ENCODE measurements at regions not wholly inside any gene's neighbourhood (a gene's known extent, or its start where the extent isn't known, plus 50 kb on each side); places are given as distances from the start of the nearest gene placed in this dataset.

GRCh38 chr22:27136596-27136995 is 479.2 kb downstream of the MIAT start:
- H3K79me2 ChIP-seq (ENCODE audit: control insufficient read depth in 1 of 2, insufficient read depth in 2 of 2, low read length in 2 of 2): no peaks in the 10 kb centered on the region
- H3K14ac ChIP-seq (ENCODE audit: insufficient read length): no peak overlapping the region
- H3K4me1 ChIP-seq (replicated peaks in 1 of 4; ENCODE audit: control insufficient read depth in 3 of 4, insufficient read depth in 4 of 4, low read length in 3 of 4): no peaks in the 10 kb centered on the region
- no peak overlapping the region for H2AFZ ChIP-seq (ENCODE audit: low read length)
- H3K27me3 ChIP-seq (replicated peaks in 1 of 4; ENCODE audit: control insufficient read depth in 3 of 4, extremely low read depth in 1 of 4, insufficient read depth in 3 of 4, low read length in 3 of 4): no peaks in the 10 kb centered on the region
- H3K4me2 ChIP-seq (ENCODE audit: insufficient read depth in 1 of 2, low read depth in 2 of 2, low read length in 2 of 2): no peak overlapping the region
- H3K9ac ChIP-seq (replicated peaks in 1 of 4; ENCODE audit: extremely low read depth in 1 of 4, low read depth in 3 of 4, low read length in 3 of 4): no peak overlapping the region
- H3K23ac ChIP-seq (ENCODE audit: insufficient read length): no peak overlapping the region
- no peak overlapping the region for H2BK120ac ChIP-seq (replicated peaks; ENCODE audit: low read depth, low read length)
- no peak overlapping the region for H4K91ac ChIP-seq (replicated peaks; ENCODE audit: insufficient read length, low read length)
- no peak overlapping the region for H3K56ac ChIP-seq (replicated peaks; ENCODE audit: insufficient read length, low read depth, low read length)
- no peak for FAIRE-seq
- CTCF ChIA-PET (ENCODE audit: partially characterized antibody): interaction anchor here (0.6 to 1.9 kb wide), 5 partner anchors 8 to 195 kb away, joined by 3 to 7 read pairs (median 3); no protein-coding TSS in a partner anchor
- H2BK15ac ChIP-seq (ENCODE audit: low read length): no peak overlapping the region
- no peak overlapping the region for H2BK5ac ChIP-seq (ENCODE audit: low read depth, low read length)
- no peaks in the 10 kb centered on the region for H4K20me1 ChIP-seq (replicated peaks in 1 of 2; ENCODE audit: control insufficient read depth in 1 of 2, insufficient read depth in 2 of 2, low read length in 2 of 2)
- no peak overlapping the region for H4K8ac ChIP-seq (ENCODE audit: extremely low read depth, insufficient read depth, low read length)
- no peak overlapping the region for H3K27ac ChIP-seq (ENCODE audit: low read depth, low read length)
- H3K18ac ChIP-seq (ENCODE audit: extremely low read depth, low read length): no peak overlapping the region
- no peaks in the 10 kb centered on the region for H3K9me3 ChIP-seq (ENCODE audit: insufficient read depth in 2 of 2, low read depth in 1 of 2, low read length in 1 of 2)
- H3K4ac ChIP-seq (replicated peaks; ENCODE audit: insufficient read length, low read depth, low read length): no peak overlapping the region
- no peak overlapping the region for H4K5ac ChIP-seq (ENCODE audit: insufficient read length, low read depth, low read length)
- no peak overlapping the region for H2BK12ac ChIP-seq (ENCODE audit: low read depth, low read length)
- 88% methylated on average over 2 of the region's 2 CpGs; no CpG with 5 or more reads in 1 of the 2 experiments for WGBS, 2 experiments (ENCODE audit: extremely low coverage in 1 of 2, insufficient coverage in 1 of 2, insufficient read length in 1 of 2, insufficient replicate concordance in 2 of 2, low coverage in 1 of 2, low lambda C conversion rate in 2 of 2, missing lambda C conversion rate in 1 of 2)
- no peaks in the 10 kb centered on the region for H3K79me1 ChIP-seq (ENCODE audit: low read depth, low read length)
- POLR2A ChIA-PET (ENCODE audit: partially characterized antibody): interaction anchor here (0.8 to 1.3 kb wide), 2 partner anchors 15 to 26 kb away, joined by 3 read pairs; no protein-coding TSS in a partner anchor
- no peak overlapping the region for H2BK20ac ChIP-seq (ENCODE audit: low read length)
- H2AK5ac ChIP-seq (ENCODE audit: low read depth, low read length): no peak overlapping the region
- no peaks in the 10 kb centered on the region for H3K36me3 ChIP-seq (ENCODE audit: control insufficient read depth in 2 of 4, insufficient read depth in 4 of 4, low read length in 3 of 4)
- H3K23me2 ChIP-seq (ENCODE audit: low read depth, low read length): no peaks in the 10 kb centered on the region
- H3K4me3 ChIP-seq (ENCODE audit: extremely low read depth in 1 of 4, insufficient read depth in 2 of 4, low read depth in 3 of 4, low read length in 4 of 4): no peak overlapping the region
- DNase-seq (ENCODE audit: low read depth in 1 of 2, low spot score in 2 of 2): no peak
- TF ChIP-seq SP4 (IDR thresholded peaks at IDR 0.05; ENCODE audit: low read length): no peak

Measured in H1 (cell line).